WTC11 (cell line): ENCODE measurements at regions not wholly inside any gene's neighbourhood (a gene's known extent, or its start where the extent isn't known, plus 50 kb on each side); places are given as distances from the start of the nearest gene placed in this dataset.
"Not testable (repeated sequence)": the region's sequence is repeated elsewhere in the genome, so short reads cannot be mapped to it uniquely, and the experiment has no call there.

Experiments used
- CTCF ChIP-seq: fragments of 200-600 bp; IDR thresholded peaks from 2 replicates; pipeline ENCODE4 v1.8.0; 2022; ENCODE audit warnings: antibody characterized with exemption
- TF ChIP-seq, protein P1 (sequence below): sonication (generic); formaldehyde crosslinking; conservative IDR thresholded peaks from 2 replicates; pipeline ENCODE4 v1.8.1; 2023; ENCODE audit warnings: mild to moderate bottlenecking, low read depth, missing genetic modification reagents, moderate library complexity

- TF ChIP-seq, protein P1, sequence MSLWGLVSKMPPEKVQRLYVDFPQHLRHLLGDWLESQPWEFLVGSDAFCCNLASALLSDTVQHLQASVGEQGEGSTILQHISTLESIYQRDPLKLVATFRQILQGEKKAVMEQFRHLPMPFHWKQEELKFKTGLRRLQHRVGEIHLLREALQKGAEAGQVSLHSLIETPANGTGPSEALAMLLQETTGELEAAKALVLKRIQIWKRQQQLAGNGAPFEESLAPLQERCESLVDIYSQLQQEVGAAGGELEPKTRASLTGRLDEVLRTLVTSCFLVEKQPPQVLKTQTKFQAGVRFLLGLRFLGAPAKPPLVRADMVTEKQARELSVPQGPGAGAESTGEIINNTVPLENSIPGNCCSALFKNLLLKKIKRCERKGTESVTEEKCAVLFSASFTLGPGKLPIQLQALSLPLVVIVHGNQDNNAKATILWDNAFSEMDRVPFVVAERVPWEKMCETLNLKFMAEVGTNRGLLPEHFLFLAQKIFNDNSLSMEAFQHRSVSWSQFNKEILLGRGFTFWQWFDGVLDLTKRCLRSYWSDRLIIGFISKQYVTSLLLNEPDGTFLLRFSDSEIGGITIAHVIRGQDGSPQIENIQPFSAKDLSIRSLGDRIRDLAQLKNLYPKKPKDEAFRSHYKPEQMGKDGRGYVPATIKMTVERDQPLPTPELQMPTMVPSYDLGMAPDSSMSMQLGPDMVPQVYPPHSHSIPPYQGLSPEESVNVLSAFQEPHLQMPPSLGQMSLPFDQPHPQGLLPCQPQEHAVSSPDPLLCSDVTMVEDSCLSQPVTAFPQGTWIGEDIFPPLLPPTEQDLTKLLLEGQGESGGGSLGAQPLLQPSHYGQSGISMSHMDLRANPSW (CRISPR knock-in tag), result not testable (repeated sequence)
- not testable (repeated sequence) for TF ChIP-seq CTCF
Observed at GRCh38 chr6:21757392-21757791, 163.8 kb downstream of the SOX4 start.
